Cardiac muscle cell (in vitro differentiated cells and primary cell): ENCODE measurements at regions not wholly inside any gene's neighbourhood (a gene's known extent, or its start where the extent isn't known, plus 50 kb on each side); places are given as distances from the start of the nearest gene placed in this dataset.

Source experiments
- DNase-seq, 2 donors: peaks; one replicate each; pipeline versions ENCODE4 v3.0.0 to v3.0.0-alpha.2; 2010 to 2017; ENCODE audit warnings: low read depth in 1 of 2, low spot score in 1 of 2
- H3K27ac ChIP-seq: fragments of 200-600 bp; sonication (generic); 2 replicates; pipeline ENCODE4 v1.5.1; 2016
- H3K27me3 ChIP-seq: fragments of 200-600 bp; sonication (generic); 2 replicates; pipeline ENCODE4 v1.6.0; 2016; ENCODE audit warnings: control low read depth
- H3K36me3 ChIP-seq: fragments of 200-600 bp; sonication (generic); 2 replicates; pipeline ENCODE4 v1.5.1; 2016; ENCODE audit warnings: control low read depth
- H3K4me1 ChIP-seq: fragments of 200-600 bp; sonication (generic); 2 replicates; pipeline ENCODE4 v1.8.1; 2017; ENCODE audit warnings: low read depth, mild to moderate bottlenecking, mixed run types
- H3K4me3 ChIP-seq: fragments of 200-600 bp; sonication (generic); 2 replicates; pipeline ENCODE4 v1.5.1; 2016; ENCODE audit warnings: mild to moderate bottlenecking
- H3K9me3 ChIP-seq: fragments of 200-600 bp; sonication (generic); 2 replicates; pipeline ENCODE4 v1.5.1; 2017; ENCODE audit warnings: low read depth, mild to moderate bottlenecking, control low read depth
- CTCF ChIP-seq: IDR thresholded peaks from 2 replicates; pipeline ENCODE4 v1.5.1; 2012; ENCODE audit warnings: low read depth, mild to moderate bottlenecking, low read length

GRCh38 chr10:24127516-24127915 is 81.4 kb upstream of the KIAA1217 start:
- Histone ChIP-seq H3K9me3 (no peaks in the 10 kb centered on the region), H3K27ac (no peak overlapping the region), H3K27me3 (no peaks in the 10 kb centered on the region), H3K4me1 (no peaks in the 10 kb centered on the region), H3K4me3 (no peak overlapping the region), H3K36me3 (no peaks in the 10 kb centered on the region)
- TF ChIP-seq CTCF = no peak
- DNase-seq = no peak

GRCh38 chr10:24128066-24128730 is 80.7 kb upstream of the KIAA1217 start:
- H3K27me3 ChIP-seq = no peaks in the 10 kb centered on the region
- no peak for DNase-seq
- no peak overlapping the region for H3K27ac ChIP-seq

GRCh38 chr10:24132741-24133140 is 76.2 kb upstream of the KIAA1217 start:
- no peak for TF ChIP-seq CTCF
- peak in 1 of 2 donors; percentile 4 for DNase-seq
- no peak overlapping the region for H3K27ac ChIP-seq
- H3K9me3 ChIP-seq = no peaks in the 10 kb centered on the region
- no peaks in the 10 kb centered on the region for H3K36me3 ChIP-seq
- H3K4me3 ChIP-seq = no peak overlapping the region
- H3K27me3 ChIP-seq = no peaks in the 10 kb centered on the region
- H3K4me1 ChIP-seq = no peaks in the 10 kb centered on the region

More at GRCh38 chr10:24128066-24128730, 80.7 kb upstream of the KIAA1217 start:
- Histone ChIP-seq H3K9me3 (no peaks in the 10 kb centered on the region), H3K4me1 (no peaks in the 10 kb centered on the region), H3K4me3 (no peak overlapping the region), H3K36me3 (no peaks in the 10 kb centered on the region)
- no peak for TF ChIP-seq CTCF

- H3K4me3 ChIP-seq = no peak overlapping the region
Observed at GRCh38 chr10:24133835-24134234, 75.1 kb upstream of the KIAA1217 start.

GRCh38 chr10:24136070-24136469 is 72.9 kb upstream of the KIAA1217 start:
- Histone ChIP-seq H3K9me3 (no peaks in the 10 kb centered on the region), H3K4me1 (no peaks in the 10 kb centered on the region), H3K27me3 (no peaks in the 10 kb centered on the region), H3K27ac (no peak overlapping the region), H3K36me3 (no peaks in the 10 kb centered on the region), H3K4me3 (no peak overlapping the region)
- no peak for DNase-seq
- no peak for TF ChIP-seq CTCF

More at GRCh38 chr10:24133835-24134234, 75.1 kb upstream of the KIAA1217 start:
- no peaks in the 10 kb centered on the region for H3K9me3 ChIP-seq
- H3K36me3 ChIP-seq = no peaks in the 10 kb centered on the region
- no peak overlapping the region for H3K27ac ChIP-seq
- H3K4me1 ChIP-seq = no peaks in the 10 kb centered on the region
- no peak for TF ChIP-seq CTCF
- no peak for DNase-seq
- H3K27me3 ChIP-seq = no peaks in the 10 kb centered on the region
